OCI-LY1 (cell line): ENCODE measurements at regions not wholly inside any gene's neighbourhood (a gene's known extent, or its start where the extent isn't known, plus 50 kb on each side); places are given as distances from the start of the nearest gene placed in this dataset.

ENCODE experiments used
- EZH2 ChIP-seq: fragments of 200-600 bp; sonication (generic), shearing (Covaris generic); IDR thresholded peaks from 2 replicates; pipeline ENCODE4 v1.8.0; 2017; ENCODE audit warnings: borderline replicate concordance, mixed run types, mild to moderate bottlenecking, antibody characterized with exemption, low read length, moderate library complexity, mixed read lengths
- TF ChIP-seq, protein P1 (sequence below): fragments of 200-600 bp; sonication (generic), shearing (Covaris generic); IDR thresholded peaks from 2 replicates; pipeline ENCODE4 v1.5.1; 2017; ENCODE audit warnings: mild to moderate bottlenecking, antibody characterized with exemption, low read length, moderate library complexity, mixed read lengths

DNA sequence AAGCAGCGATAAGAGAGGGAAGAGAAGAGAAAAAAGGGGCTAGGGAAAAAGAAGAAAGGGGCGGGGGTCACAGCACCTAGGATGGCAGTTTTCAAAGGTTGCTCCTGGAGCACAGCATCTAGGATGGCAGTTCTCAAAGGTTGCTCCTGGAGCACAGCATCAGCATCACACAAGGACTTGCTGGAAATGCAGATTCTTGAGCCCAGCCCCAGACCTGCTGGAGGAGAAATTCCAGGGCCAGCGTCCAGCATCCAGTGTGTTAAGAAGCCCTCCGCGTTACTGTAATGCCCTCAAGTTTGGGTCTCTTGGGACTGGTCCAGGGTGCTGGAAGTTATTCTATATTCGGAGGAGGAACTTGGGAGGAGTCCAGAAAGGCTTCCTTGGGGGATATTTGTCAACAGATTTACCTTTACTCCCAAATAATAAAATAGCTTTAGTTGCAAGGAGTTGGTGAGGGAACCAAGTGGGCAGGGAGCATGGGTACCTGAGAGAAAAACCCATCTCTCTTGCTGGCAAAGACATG lies 519.4 kb downstream of the SHQ1 start:
- TF ChIP-seq, protein P1, sequence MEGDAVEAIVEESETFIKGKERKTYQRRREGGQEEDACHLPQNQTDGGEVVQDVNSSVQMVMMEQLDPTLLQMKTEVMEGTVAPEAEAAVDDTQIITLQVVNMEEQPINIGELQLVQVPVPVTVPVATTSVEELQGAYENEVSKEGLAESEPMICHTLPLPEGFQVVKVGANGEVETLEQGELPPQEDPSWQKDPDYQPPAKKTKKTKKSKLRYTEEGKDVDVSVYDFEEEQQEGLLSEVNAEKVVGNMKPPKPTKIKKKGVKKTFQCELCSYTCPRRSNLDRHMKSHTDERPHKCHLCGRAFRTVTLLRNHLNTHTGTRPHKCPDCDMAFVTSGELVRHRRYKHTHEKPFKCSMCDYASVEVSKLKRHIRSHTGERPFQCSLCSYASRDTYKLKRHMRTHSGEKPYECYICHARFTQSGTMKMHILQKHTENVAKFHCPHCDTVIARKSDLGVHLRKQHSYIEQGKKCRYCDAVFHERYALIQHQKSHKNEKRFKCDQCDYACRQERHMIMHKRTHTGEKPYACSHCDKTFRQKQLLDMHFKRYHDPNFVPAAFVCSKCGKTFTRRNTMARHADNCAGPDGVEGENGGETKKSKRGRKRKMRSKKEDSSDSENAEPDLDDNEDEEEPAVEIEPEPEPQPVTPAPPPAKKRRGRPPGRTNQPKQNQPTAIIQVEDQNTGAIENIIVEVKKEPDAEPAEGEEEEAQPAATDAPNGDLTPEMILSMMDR: no peak
- TF ChIP-seq EZH2: no peak
